ENCODE measurements at regions not wholly inside any gene's neighbourhood (a gene's known extent, or its start where the extent isn't known, plus 50 kb on each side); places are given as distances from the start of the nearest gene placed in this dataset.

DNA sequence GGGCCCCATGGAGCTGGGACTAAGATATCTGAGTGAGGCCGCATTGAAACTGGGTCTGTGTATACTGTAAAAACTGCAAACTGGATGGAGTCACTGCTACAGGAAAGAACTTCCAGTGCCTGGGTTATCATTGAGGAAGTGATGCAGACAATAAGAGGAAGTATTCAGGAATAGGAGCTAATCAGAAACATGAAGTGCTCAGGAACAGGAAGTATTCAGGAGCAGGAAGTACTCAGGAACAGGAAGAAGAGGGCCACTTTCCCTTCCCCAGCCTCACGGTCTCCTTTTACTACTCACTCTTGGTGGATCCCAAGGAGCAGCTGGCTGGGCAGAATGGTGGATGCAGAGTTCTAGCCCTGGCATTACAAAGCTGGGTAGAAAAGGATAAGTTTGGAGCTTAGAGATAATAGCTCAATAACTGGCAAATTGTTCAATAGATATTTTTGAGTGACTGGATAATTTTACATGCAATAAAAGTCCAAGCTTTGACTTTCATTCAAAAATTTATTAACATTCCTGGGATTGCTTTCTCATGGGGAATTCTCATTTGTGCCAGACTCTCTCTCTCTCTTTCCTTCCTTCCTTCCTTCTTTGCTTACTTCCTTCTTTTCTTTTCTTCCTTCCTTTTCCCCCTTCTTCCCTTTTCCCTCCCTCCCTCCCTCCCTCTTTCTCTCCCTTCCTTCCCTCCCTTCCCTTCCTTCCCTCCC is 82.2 kb upstream of the PAX1 start:
- no peaks in the 10 kb centered on the region for H3K36me3 ChIP-seq (ENCODE audit: insufficient read depth, low read length)
- TF ChIP-seq SMC3 (conservative IDR thresholded peaks at IDR 0.05; ENCODE audit: poor library complexity) (no peak), TAF1 (IDR thresholded peaks at IDR 0.05; ENCODE audit: low read depth) (no peak), MXI1 (conservative IDR thresholded peaks at IDR 0.05; ENCODE audit: poor library complexity, severe bottlenecking) (no peak), EP300 (conservative IDR thresholded peaks at IDR 0.05; ENCODE audit: poor library complexity, severe bottlenecking) (no peak), REST (IDR thresholded peaks at IDR 0.05; ENCODE audit: borderline replicate concordance) (no peak), EZH2 (IDR thresholded peaks at IDR 0.05; ENCODE audit: borderline replicate concordance, insufficient read depth, low read length, poor library complexity, severe bottlenecking) (no peak), POLR2AphosphoS5 (IDR thresholded peaks at IDR 0.05) (no peak)
- TF ChIP-seq, protein P1, sequence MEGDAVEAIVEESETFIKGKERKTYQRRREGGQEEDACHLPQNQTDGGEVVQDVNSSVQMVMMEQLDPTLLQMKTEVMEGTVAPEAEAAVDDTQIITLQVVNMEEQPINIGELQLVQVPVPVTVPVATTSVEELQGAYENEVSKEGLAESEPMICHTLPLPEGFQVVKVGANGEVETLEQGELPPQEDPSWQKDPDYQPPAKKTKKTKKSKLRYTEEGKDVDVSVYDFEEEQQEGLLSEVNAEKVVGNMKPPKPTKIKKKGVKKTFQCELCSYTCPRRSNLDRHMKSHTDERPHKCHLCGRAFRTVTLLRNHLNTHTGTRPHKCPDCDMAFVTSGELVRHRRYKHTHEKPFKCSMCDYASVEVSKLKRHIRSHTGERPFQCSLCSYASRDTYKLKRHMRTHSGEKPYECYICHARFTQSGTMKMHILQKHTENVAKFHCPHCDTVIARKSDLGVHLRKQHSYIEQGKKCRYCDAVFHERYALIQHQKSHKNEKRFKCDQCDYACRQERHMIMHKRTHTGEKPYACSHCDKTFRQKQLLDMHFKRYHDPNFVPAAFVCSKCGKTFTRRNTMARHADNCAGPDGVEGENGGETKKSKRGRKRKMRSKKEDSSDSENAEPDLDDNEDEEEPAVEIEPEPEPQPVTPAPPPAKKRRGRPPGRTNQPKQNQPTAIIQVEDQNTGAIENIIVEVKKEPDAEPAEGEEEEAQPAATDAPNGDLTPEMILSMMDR (IDR thresholded peaks at IDR 0.05; ENCODE audit: poor library complexity, severe bottlenecking) = no peak
- no peak overlapping the region for H2AFZ ChIP-seq (ENCODE audit: low read depth, low read length)
- no peaks in the 10 kb centered on the region for H3K79me2 ChIP-seq (replicated peaks; ENCODE audit: insufficient read depth, low read length)
- H3F3A ChIP-seq (ENCODE audit: insufficient read depth, low read length, poor library complexity, severe bottlenecking) = no peaks in the 10 kb centered on the region
- no peaks in the 10 kb centered on the region for H3K27me3 ChIP-seq (ENCODE audit: insufficient read depth, low read depth, low read length)
- no peak overlapping the region for H3K9ac ChIP-seq (ENCODE audit: low read length)
- H3K4me3 ChIP-seq (ENCODE audit: low read length) = no peak overlapping the region
- H3K4me2 ChIP-seq (ENCODE audit: low read length) = no peak overlapping the region
- no peak overlapping the region for H3K27ac ChIP-seq (ENCODE audit: low read length)
- no peaks in the 10 kb centered on the region for H3K9me3 ChIP-seq (ENCODE audit: low read length)
- H4K20me1 ChIP-seq (ENCODE audit: insufficient read depth) = no peaks in the 10 kb centered on the region
- H3K9me2 ChIP-seq (ENCODE audit: insufficient read depth, low read length) = no peaks in the 10 kb centered on the region

GRCh38 chr20:21622097-21622857 is 83.2 kb upstream of the PAX1 start:
- TF ChIP-seq MXI1 (conservative IDR thresholded peaks at IDR 0.05; ENCODE audit: poor library complexity, severe bottlenecking) = no peak
- TF ChIP-seq TAF1 (IDR thresholded peaks at IDR 0.05; ENCODE audit: low read depth) = no peak
- no peak for TF ChIP-seq RAD21 (conservative IDR thresholded peaks at IDR 0.05)
- no peak for TF ChIP-seq POLR2AphosphoS5 (IDR thresholded peaks at IDR 0.05)
- no peak for TF ChIP-seq EP300 (conservative IDR thresholded peaks at IDR 0.05; ENCODE audit: poor library complexity, severe bottlenecking)
- TF ChIP-seq EZH2 (IDR thresholded peaks at IDR 0.05; ENCODE audit: borderline replicate concordance, insufficient read depth, low read length, poor library complexity, severe bottlenecking) = no peak
- TF ChIP-seq, protein P1 (IDR thresholded peaks at IDR 0.05; ENCODE audit: poor library complexity, severe bottlenecking) = no peak
- no peak for TF ChIP-seq REST (IDR thresholded peaks at IDR 0.05; ENCODE audit: borderline replicate concordance)
- Histone ChIP-seq H2AFZ (ENCODE audit: low read depth, low read length) (no peak overlapping the region), H3K27ac (ENCODE audit: low read length) (no peak overlapping the region), H3K4me3 (ENCODE audit: low read length) (no peak overlapping the region), H3K36me3 (ENCODE audit: insufficient read depth, low read length) (no peaks in the 10 kb centered on the region), H3F3A (ENCODE audit: insufficient read depth, low read length, poor library complexity, severe bottlenecking) (no peaks in the 10 kb centered on the region), H3K4me2 (ENCODE audit: low read length) (no peak overlapping the region), H4K20me1 (ENCODE audit: insufficient read depth) (no peaks in the 10 kb centered on the region), H3K27me3 (ENCODE audit: insufficient read depth, low read depth, low read length) (no peaks in the 10 kb centered on the region), H3K79me2 (replicated peaks; ENCODE audit: insufficient read depth, low read length) (no peaks in the 10 kb centered on the region), H3K9ac (ENCODE audit: low read length) (no peak overlapping the region), H3K9me2 (ENCODE audit: insufficient read depth, low read length) (no peaks in the 10 kb centered on the region), H3K9me3 (ENCODE audit: low read length) (no peaks in the 10 kb centered on the region)

Data from neural cell (in vitro differentiated cells).